ENCODE measurements at regions not wholly inside any gene's neighbourhood (a gene's known extent, or its start where the extent isn't known, plus 50 kb on each side); places are given as distances from the start of the nearest gene placed in this dataset.
A peak's percentile ranks its signal among the peaks of the same experiment; 100 is the strongest.

DNA sequence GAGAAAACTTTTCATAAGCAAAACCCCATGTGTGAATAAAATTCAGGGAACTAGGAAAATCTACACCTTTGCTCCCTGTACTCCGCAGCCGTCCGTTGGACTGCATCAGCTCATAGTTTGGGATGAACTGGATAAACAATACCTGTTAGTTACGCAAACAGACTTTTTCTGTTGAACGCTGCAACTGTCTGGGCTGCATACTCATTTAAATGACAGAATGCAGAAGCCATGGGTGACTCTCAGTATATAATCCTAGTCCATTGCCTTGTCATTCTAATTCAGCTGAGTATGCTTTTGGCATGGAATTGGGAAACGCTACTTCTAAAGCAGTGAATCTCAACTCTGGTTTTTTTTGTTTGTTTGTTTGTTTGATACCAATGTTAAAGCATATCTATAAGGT, 151.6 kb downstream of the SLITRK1 start:
- intact Hi-C loops (cut with DNase I), result no loop called here
- no peak overlapping the region for H3K4me3 ChIP-seq (ENCODE audit: low read length in 3 of 3)
- FAIRE-seq, result no peak

DNA sequence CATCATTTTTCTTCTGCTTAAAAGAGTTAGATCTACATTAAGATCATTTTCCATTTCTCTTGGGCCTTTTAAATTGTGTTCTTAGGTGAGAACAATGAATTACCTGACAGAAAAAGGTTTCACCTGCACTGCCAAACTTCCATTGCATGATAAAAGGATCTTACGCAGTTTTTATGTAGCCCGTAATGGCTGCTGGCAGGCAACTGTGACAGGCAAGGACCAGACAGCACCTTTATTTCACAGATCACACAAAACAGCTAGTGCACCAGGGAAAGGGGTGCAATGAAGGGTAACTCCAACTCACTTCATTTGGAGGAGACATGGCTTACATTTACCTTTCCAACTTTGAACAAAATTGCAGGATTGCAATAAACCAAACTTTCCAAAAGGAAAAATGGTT, 159.8 kb downstream of the SLITRK1 start:
- intact Hi-C loops (cut with DNase I), result no loop called here
- DNase-seq, result no peak
- H3K4me3 ChIP-seq (ENCODE audit: low read length in 3 of 3), result no peak overlapping the region
- no peak for FAIRE-seq
- peaks cover 0 to 3% (median 0%) of the 10 kb centered on the region in 3 donors for H3K9me3 ChIP-seq (ENCODE audit: control insufficient read depth in 2 of 3, insufficient read depth in 1 of 3, low read length in 3 of 3)
- H3K27me3 ChIP-seq (ENCODE audit: control insufficient read depth, insufficient read depth, low read length), result no peaks in the 10 kb centered on the region
- no peak overlapping the region for H3K27ac ChIP-seq (ENCODE audit: low read depth in 2 of 2, low read length in 2 of 2)
- H3K36me3 ChIP-seq (ENCODE audit: control insufficient read depth in 2 of 3, insufficient read depth in 3 of 3, low read length in 3 of 3), result no peaks in the 10 kb centered on the region
- TF ChIP-seq, protein P1, sequence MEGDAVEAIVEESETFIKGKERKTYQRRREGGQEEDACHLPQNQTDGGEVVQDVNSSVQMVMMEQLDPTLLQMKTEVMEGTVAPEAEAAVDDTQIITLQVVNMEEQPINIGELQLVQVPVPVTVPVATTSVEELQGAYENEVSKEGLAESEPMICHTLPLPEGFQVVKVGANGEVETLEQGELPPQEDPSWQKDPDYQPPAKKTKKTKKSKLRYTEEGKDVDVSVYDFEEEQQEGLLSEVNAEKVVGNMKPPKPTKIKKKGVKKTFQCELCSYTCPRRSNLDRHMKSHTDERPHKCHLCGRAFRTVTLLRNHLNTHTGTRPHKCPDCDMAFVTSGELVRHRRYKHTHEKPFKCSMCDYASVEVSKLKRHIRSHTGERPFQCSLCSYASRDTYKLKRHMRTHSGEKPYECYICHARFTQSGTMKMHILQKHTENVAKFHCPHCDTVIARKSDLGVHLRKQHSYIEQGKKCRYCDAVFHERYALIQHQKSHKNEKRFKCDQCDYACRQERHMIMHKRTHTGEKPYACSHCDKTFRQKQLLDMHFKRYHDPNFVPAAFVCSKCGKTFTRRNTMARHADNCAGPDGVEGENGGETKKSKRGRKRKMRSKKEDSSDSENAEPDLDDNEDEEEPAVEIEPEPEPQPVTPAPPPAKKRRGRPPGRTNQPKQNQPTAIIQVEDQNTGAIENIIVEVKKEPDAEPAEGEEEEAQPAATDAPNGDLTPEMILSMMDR (IDR thresholded peaks at IDR 0.05; ENCODE audit: borderline replicate concordance, extremely low read depth, insufficient read depth), result no peak
- H3K4me1 ChIP-seq (ENCODE audit: control insufficient read depth in 2 of 3, insufficient read depth in 2 of 3, low read depth in 1 of 3, low read length in 3 of 3), result no peaks in the 10 kb centered on the region
- H3K9ac ChIP-seq (ENCODE audit: low read length in 3 of 3), result no peak overlapping the region

More for the DNA sequence above, 151.6 kb downstream of the SLITRK1 start:
- Histone ChIP-seq H3K4me1 (ENCODE audit: control insufficient read depth in 2 of 3, insufficient read depth in 2 of 3, low read depth in 1 of 3, low read length in 3 of 3) (no peaks in the 10 kb centered on the region), H3K27me3 (ENCODE audit: control insufficient read depth, insufficient read depth, low read length) (no peaks in the 10 kb centered on the region), H3K27ac (ENCODE audit: low read depth in 2 of 2, low read length in 2 of 2) (no peak overlapping the region), H3K9ac (ENCODE audit: low read length in 3 of 3) (no peak overlapping the region), H3K9me3 (ENCODE audit: control insufficient read depth in 2 of 3, insufficient read depth in 1 of 3, low read length in 3 of 3) (peaks cover 0 to 3% (median 0%) of the 10 kb centered on the region in 3 donors), H3K36me3 (ENCODE audit: control insufficient read depth in 2 of 3, insufficient read depth in 3 of 3, low read length in 3 of 3) (no peaks in the 10 kb centered on the region)
- TF ChIP-seq, protein P1 (IDR thresholded peaks at IDR 0.05; ENCODE audit: borderline replicate concordance, extremely low read depth, insufficient read depth), result no peak
- DNase-seq, result no peak

DNA sequence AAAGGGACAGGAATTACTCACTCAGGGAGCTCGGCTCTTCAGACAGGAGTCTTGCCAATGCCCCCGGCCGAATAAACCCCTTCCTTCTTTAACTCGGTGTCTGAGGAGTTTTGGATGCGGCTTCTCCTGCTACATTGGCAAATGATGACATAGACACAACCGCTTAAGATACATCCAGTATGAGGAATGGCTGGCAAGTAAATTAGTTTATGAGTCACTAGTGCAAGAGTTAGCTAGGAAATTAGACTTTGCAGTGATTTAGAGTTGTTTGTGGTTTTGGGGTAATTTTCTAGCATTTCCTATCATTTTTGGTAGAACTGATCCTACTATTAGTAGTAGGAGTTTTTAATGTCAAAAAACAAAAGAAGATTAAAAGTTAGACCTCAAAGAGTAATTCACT, 166.2 kb downstream of the SLITRK1 start:
- H3K4me1 ChIP-seq (ENCODE audit: control insufficient read depth in 2 of 3, insufficient read depth in 2 of 3, low read depth in 1 of 3, low read length in 3 of 3), result no peaks in the 10 kb centered on the region
- DNase-seq, result peak in 1 of 5 donors; percentile 21
- no peak overlapping the region for H3K9ac ChIP-seq (ENCODE audit: low read length in 3 of 3)
- TF ChIP-seq, protein P1 (IDR thresholded peaks at IDR 0.05; ENCODE audit: borderline replicate concordance, extremely low read depth, insufficient read depth), result no peak
- H3K36me3 ChIP-seq (ENCODE audit: control insufficient read depth in 2 of 3, insufficient read depth in 3 of 3, low read length in 3 of 3), result no peaks in the 10 kb centered on the region
- no peaks in the 10 kb centered on the region for H3K9me3 ChIP-seq (ENCODE audit: control insufficient read depth in 2 of 3, insufficient read depth in 1 of 3, low read length in 3 of 3)
- H3K27ac ChIP-seq (ENCODE audit: low read depth in 2 of 2, low read length in 2 of 2), result no peak overlapping the region
- no peaks in the 10 kb centered on the region for H3K27me3 ChIP-seq (ENCODE audit: control insufficient read depth, insufficient read depth, low read length)
- no peak for FAIRE-seq
- intact Hi-C loops (cut with DNase I), result no loop called here
- H3K4me3 ChIP-seq (ENCODE audit: low read length in 3 of 3), result no peak overlapping the region

DNA sequence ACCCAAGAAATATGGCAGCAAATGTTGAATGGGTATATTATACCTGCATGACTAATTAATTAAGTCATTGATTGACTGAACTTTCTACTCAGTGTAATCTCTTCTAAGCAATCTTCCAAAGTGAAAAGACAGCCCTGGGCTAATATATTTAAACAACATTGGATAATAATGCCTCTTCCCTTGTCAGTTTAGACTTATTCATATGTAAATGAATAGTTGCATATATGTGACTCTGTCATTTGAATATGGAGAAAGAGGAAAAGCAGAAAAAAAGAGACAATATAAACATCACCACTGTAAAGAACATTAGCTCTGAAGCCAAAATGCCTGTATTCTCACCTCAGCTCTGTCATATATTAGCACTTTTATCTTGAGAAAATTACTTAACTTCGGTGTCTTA, 168.0 kb downstream of the SLITRK1 start:
- H3K27me3 ChIP-seq (ENCODE audit: control insufficient read depth, insufficient read depth, low read length), result no peaks in the 10 kb centered on the region
- FAIRE-seq (no peak), DNase-seq (no peak)
- no peak overlapping the region for H3K4me3 ChIP-seq (ENCODE audit: low read length in 3 of 3)
- H3K9ac ChIP-seq (ENCODE audit: low read length in 3 of 3), result no peak overlapping the region
- no peaks in the 10 kb centered on the region for H3K9me3 ChIP-seq (ENCODE audit: control insufficient read depth in 2 of 3, insufficient read depth in 1 of 3, low read length in 3 of 3)
- no peak overlapping the region for H3K27ac ChIP-seq (ENCODE audit: low read depth in 2 of 2, low read length in 2 of 2)
- TF ChIP-seq, protein P1 (IDR thresholded peaks at IDR 0.05; ENCODE audit: borderline replicate concordance, extremely low read depth, insufficient read depth), result no peak
- intact Hi-C loops (cut with DNase I), result no loop called here
- H3K4me1 ChIP-seq (ENCODE audit: control insufficient read depth in 2 of 3, insufficient read depth in 2 of 3, low read depth in 1 of 3, low read length in 3 of 3), result no peaks in the 10 kb centered on the region
- H3K36me3 ChIP-seq (ENCODE audit: control insufficient read depth in 2 of 3, insufficient read depth in 3 of 3, low read length in 3 of 3), result no peaks in the 10 kb centered on the region
